IPS-20b (cell line): ENCODE measurements at regions not wholly inside any gene's neighbourhood (a gene's known extent, or its start where the extent isn't known, plus 50 kb on each side); places are given as distances from the start of the nearest gene placed in this dataset.
"Not testable (repeated sequence)": the region's sequence is repeated elsewhere in the genome, so short reads cannot be mapped to it uniquely, and the experiment has no call there.

ENCODE experiments used
- H3K27ac ChIP-seq: one replicate; pipeline ENCODE4 v1.5.1; 2013; ENCODE audit warnings: low read length
- H3K27me3 ChIP-seq: 2 replicates; pipeline ENCODE4 v1.6.1; 2013; ENCODE audit warnings: mild to moderate bottlenecking, low read length, inconsistent platforms; ENCODE audit not compliant: insufficient read depth
- H3K36me3 ChIP-seq: 2 replicates; pipeline ENCODE4 v1.6.1; 2013; ENCODE audit warnings: low read depth, mild to moderate bottlenecking, inconsistent platforms, low read length, moderate library complexity; ENCODE audit not compliant: insufficient read depth
- H3K4me1 ChIP-seq: 2 replicates; pipeline ENCODE4 v1.6.1; 2013; ENCODE audit warnings: mild to moderate bottlenecking, control low read depth, inconsistent platforms, low read length, moderate library complexity; ENCODE audit not compliant: insufficient read depth
- H3K4me3 ChIP-seq: 2 replicates; pipeline ENCODE4 v1.5.1; 2013; ENCODE audit warnings: mild to moderate bottlenecking, low read length, inconsistent platforms
- H3K9ac ChIP-seq: 2 replicates; pipeline ENCODE4 v1.6.1; 2013; ENCODE audit warnings: low read depth, mild to moderate bottlenecking, inconsistent platforms, low read length, moderate library complexity
- H3K9me3 ChIP-seq: 2 replicates; pipeline ENCODE4 v1.6.1; 2013; ENCODE audit warnings: mild to moderate bottlenecking, low read depth, low read length, inconsistent platforms; ENCODE audit not compliant: insufficient read depth

- not testable (repeated sequence) for H3K9me3 ChIP-seq, H3K27ac ChIP-seq, H3K4me3 ChIP-seq, H3K9ac ChIP-seq, H3K4me1 ChIP-seq, H3K36me3 ChIP-seq, H3K27me3 ChIP-seq
Observed at GRCh38 chr15:31643955-31644354, 317.3 kb downstream of the KLF13 start.

GRCh38 chr15:31644761-31645160 is 318.1 kb downstream of the KLF13 start:
- H3K4me1 ChIP-seq, H3K27me3 ChIP-seq, H3K9ac ChIP-seq, H3K4me3 ChIP-seq, H3K27ac ChIP-seq, H3K36me3 ChIP-seq, H3K9me3 ChIP-seq: not testable (repeated sequence)

- H3K27me3 ChIP-seq, H3K4me1 ChIP-seq, H3K9ac ChIP-seq, H3K9me3 ChIP-seq, H3K27ac ChIP-seq, H3K36me3 ChIP-seq, H3K4me3 ChIP-seq: not testable (repeated sequence)
Observed at GRCh38 chr15:31647337-31647826, 320.7 kb downstream of the KLF13 start.

GRCh38 chr15:31649634-31650033 is 323.0 kb downstream of the KLF13 start:
- H3K4me1 ChIP-seq, H3K9me3 ChIP-seq: not testable (repeated sequence)

GRCh38 chr15:31650055-31650701 is 323.5 kb downstream of the KLF13 start:
- not testable (repeated sequence) for H3K4me1 ChIP-seq, H3K4me3 ChIP-seq, H3K36me3 ChIP-seq, H3K9ac ChIP-seq, H3K9me3 ChIP-seq, H3K27me3 ChIP-seq, H3K27ac ChIP-seq

More at GRCh38 chr15:31649634-31650033, 323.0 kb downstream of the KLF13 start:
- H3K4me3 ChIP-seq, H3K9ac ChIP-seq, H3K36me3 ChIP-seq, H3K27me3 ChIP-seq, H3K27ac ChIP-seq: not testable (repeated sequence)

- not testable (repeated sequence) for H3K36me3 ChIP-seq, H3K9me3 ChIP-seq, H3K27ac ChIP-seq, H3K9ac ChIP-seq, H3K4me3 ChIP-seq, H3K4me1 ChIP-seq, H3K27me3 ChIP-seq
Observed at GRCh38 chr15:31656915-31657314, 330.3 kb downstream of the KLF13 start.

GRCh38 chr15:31660816-31661215 is 334.2 kb downstream of the KLF13 start:
- H3K9ac ChIP-seq, result no peak overlapping the region
- H3K36me3 ChIP-seq, result no peaks in the 10 kb centered on the region
- no peak overlapping the region for H3K4me3 ChIP-seq
- no peaks in the 10 kb centered on the region for H3K9me3 ChIP-seq
- H3K4me1 ChIP-seq, result 0 out of 2 replicates have a peak, but pooled peaks cover 3% of the 10 kb centered on the region
- H3K27me3 ChIP-seq, result no peaks in the 10 kb centered on the region
- H3K27ac ChIP-seq, result no peak overlapping the region

- H3K9me3 ChIP-seq, H3K4me3 ChIP-seq, H3K36me3 ChIP-seq, H3K27ac ChIP-seq, H3K27me3 ChIP-seq, H3K9ac ChIP-seq, H3K4me1 ChIP-seq: not testable (repeated sequence)
Observed at GRCh38 chr15:31665732-31666131, 339.1 kb downstream of the KLF13 start.

GRCh38 chr15:31669158-31669908 is 342.7 kb downstream of the KLF13 start:
- H3K9me3 ChIP-seq, H3K27ac ChIP-seq, H3K4me3 ChIP-seq, H3K36me3 ChIP-seq, H3K4me1 ChIP-seq, H3K9ac ChIP-seq, H3K27me3 ChIP-seq: not testable (repeated sequence)

GRCh38 chr15:31673263-31673662 is 346.6 kb downstream of the KLF13 start:
- H3K27me3 ChIP-seq, H3K9me3 ChIP-seq, H3K4me1 ChIP-seq, H3K27ac ChIP-seq, H3K36me3 ChIP-seq, H3K4me3 ChIP-seq, H3K9ac ChIP-seq: not testable (repeated sequence)

GRCh38 chr15:31681529-31682259 is 348.6 kb upstream of the CHRNA7 start:
- H3K9me3 ChIP-seq, H3K9ac ChIP-seq, H3K4me3 ChIP-seq, H3K36me3 ChIP-seq, H3K4me1 ChIP-seq, H3K27me3 ChIP-seq, H3K27ac ChIP-seq: not testable (repeated sequence)

GRCh38 chr15:31687088-31687487 is 343.2 kb upstream of the CHRNA7 start:
- not testable (repeated sequence) for H3K27ac ChIP-seq, H3K9me3 ChIP-seq, H3K4me3 ChIP-seq, H3K9ac ChIP-seq, H3K4me1 ChIP-seq, H3K27me3 ChIP-seq, H3K36me3 ChIP-seq
